ENCODE measurements at regions not wholly inside any gene's neighbourhood (a gene's known extent, or its start where the extent isn't known, plus 50 kb on each side); places are given as distances from the start of the nearest gene placed in this dataset.

- TF ChIP-seq, protein P1, sequence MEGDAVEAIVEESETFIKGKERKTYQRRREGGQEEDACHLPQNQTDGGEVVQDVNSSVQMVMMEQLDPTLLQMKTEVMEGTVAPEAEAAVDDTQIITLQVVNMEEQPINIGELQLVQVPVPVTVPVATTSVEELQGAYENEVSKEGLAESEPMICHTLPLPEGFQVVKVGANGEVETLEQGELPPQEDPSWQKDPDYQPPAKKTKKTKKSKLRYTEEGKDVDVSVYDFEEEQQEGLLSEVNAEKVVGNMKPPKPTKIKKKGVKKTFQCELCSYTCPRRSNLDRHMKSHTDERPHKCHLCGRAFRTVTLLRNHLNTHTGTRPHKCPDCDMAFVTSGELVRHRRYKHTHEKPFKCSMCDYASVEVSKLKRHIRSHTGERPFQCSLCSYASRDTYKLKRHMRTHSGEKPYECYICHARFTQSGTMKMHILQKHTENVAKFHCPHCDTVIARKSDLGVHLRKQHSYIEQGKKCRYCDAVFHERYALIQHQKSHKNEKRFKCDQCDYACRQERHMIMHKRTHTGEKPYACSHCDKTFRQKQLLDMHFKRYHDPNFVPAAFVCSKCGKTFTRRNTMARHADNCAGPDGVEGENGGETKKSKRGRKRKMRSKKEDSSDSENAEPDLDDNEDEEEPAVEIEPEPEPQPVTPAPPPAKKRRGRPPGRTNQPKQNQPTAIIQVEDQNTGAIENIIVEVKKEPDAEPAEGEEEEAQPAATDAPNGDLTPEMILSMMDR (IDR thresholded peaks at IDR 0.05), result no peak
- TF ChIP-seq POLR2A (IDR thresholded peaks at IDR 0.05), result no peak
Observed at GRCh38 chr7:79608005-79608404, 154.5 kb upstream of the MAGI2 start.

All from right lobe of liver (tissue), 4 donors.